SK-N-DZ (cell line): ENCODE measurements at regions not wholly inside any gene's neighbourhood (a gene's known extent, or its start where the extent isn't known, plus 50 kb on each side); places are given as distances from the start of the nearest gene placed in this dataset.

Experiments
- DNase-seq: peaks from one replicate; pipeline ENCODE4 v3.0.0-alpha.2; 2015; ENCODE audit warnings: low spot score

DNA sequence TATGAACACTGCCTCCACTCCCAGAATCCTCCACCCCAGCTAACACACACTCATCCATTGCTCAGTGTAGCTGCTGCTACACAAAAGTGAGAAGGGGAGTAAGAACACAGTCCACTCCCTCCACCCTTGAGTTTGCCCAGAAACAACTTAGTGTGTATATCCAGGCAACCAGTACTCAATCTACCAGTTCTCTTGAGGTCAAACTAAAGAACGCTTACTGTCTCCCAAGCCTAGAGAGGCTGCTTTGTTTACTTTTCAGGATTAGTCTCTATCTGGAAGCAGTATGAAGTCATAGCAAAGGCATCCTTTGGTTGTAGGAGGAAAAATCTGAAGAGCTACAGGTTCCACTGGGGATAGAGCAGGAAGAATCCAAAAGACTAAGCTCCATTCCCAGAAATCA is 296.3 kb downstream of the KCNN2 start:
- DNase-seq, result no peak

DNA sequence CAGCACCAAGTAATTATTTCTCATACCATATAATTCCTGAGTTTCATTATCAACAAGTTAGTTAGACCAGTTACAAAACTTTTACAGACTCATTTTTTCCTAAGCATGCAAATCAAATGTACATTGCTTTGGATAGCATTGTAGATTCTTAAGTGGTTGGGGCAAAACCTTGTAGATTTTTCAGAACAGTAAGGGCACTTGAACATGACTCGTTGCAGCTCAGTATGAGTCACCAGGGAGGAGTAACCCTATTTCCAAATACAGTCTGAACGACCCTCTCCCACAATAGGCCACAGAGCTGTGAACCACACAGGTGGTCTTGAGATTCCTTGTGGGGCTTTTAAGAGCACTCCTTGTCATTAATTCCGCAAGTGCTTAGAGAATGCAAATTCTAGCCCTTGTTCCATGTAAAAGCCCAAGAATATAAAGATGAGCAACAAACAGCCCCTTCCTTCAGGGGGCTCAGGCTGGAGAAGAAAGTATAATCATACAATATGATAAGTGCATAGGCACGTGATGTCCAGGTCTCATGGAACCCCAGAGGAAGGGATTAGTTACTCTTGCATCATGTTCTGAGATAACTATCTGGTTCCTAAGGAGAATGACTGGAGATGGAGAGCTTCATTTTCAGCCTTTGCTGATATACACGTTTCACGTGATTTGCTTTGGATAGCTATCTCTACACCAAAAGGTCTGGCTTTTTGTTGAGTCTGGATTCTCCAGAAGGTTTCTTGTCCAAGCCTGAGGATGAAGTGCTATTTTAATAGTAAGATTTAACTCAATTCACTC is 295.7 kb downstream of the KCNN2 start:
- no peak for DNase-seq

DNA sequence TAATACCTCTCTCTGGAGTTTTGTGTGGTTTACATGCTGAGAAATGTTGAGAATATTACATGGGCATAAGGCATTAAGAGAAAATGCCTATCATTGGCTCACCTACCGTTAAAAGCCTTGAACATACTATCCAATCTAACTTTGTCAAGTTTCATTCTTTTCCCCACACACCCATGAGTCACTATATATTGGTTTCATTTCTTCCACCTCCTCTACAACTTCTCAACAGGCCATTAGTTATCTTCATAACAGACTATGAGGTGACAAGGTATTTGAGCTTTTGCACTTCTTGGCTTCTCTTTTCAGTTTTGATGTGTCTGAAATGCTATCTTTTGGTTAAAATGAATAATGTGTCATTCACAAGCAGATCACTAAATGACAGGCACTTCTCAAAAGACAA is 288.0 kb downstream of the KCNN2 start:
- DNase-seq, result no peak

DNA sequence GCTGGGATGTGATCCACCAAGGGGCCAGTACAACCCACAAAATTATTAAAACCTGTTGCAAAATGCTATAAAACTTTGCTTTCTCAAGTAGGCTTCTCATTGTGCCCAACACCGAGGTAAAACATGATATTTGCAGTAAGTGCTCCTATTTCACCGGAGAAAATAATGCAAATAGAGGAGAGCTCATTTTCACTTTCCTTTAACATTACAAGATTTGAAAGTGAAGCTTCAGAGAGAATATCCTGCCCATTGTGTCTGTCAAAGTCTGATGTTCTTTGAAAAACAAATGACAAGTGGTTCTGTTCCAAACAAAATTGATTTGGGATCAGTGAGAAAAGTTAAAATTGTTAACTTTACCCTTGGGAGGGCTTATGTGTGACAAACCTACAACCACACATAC is 287.1 kb downstream of the KCNN2 start:
- no peak for DNase-seq

DNA sequence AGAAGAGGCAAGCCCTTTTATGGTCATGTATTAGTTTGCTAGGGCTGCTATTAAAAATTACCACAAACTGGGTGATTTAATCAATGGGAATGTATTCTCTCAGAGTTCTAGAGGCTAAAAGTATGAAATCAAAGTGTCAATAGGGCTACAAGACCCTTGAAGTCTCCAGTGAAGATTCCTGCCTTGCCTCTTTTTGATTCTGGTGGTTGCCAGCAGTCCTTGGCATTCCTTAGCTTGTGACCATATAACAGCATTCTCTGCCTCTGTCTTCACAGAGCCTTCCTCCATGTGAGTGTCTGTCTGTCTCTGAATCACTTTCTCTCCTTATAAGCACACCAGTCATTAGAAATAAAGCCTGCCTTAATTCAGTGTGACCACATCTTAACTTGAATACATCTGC is 282.7 kb downstream of the KCNN2 start:
- no peak for DNase-seq

DNA sequence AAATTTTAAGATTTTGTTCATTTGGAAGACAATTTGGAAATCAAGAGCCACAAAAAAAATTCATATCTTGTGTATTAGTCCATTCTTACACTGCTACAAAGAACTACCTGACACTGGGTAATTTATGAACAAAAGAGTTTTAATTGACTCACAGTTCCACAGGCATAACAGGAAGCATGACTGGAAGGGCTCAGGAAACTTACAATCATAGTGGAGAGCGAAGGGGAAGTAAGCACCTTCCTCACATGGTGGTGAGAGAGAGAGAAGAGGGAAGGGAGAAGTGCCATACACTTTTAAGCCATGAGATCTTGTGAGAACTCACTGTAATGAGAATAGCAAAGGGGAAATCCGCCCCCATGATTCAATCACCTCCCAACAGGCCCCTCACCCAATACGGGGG is 274.4 kb downstream of the KCNN2 start:
- DNase-seq, result no peak

DNA sequence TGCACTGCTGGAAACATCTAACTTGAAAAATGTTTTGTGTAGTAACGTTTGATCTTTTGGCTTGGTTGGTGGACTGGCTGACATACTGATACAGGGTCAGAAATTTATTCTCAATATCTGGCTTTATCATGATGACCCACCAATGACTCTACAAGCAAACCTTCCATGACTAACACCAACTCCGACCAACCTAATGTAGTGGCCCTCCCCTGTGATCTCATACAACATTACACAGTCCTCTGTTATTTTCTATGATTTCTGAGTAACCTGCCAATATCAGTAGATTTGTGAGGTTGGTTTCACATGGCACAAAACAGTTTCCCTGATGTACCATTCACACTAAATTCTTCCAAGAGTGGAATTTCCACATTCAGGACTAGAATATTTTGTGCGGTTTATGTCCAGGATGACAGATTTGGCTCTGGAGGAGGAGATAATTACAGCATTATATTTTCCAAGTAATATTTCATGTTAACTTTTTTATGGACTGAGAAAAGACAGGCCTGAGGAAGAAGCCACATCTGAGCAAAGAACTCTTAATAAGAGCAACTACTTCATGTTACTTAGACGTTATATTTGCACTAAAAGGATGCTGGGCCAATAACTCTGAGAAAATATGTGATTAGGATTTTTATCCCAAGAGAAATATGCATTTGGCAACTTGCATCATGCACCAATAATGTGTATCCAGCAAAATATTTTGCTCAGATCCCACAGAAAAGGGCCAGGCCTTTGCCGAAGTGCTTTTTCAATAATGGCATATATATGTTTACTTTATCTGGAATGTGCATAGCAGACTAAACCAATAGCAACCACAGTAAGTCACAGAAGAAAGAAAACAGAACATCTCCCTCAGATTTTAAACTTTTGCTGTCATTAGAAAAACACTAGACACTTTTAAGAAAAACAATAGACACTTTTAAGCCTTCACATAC is 273.4 kb downstream of the KCNN2 start:
- DNase-seq, result no peak

DNA sequence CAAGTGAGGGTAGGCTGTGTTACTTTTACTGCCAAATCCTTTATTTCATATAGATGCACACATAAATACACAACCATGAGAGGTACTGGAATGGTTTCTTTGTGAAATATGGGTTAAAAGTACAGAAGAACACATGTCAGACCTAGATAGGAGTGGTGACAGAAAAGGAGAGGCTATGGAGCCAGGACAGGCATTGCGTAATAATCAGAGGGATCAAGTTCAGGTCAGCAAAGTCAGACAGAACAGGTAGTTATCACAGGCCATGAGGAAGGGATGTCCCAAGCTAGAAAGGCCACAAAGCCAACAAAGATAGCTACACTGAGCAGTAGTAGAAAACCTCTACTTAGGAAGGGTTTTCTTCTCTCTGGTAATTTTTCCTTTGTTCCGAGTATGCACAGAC is 272.6 kb downstream of the KCNN2 start:
- no peak for DNase-seq

DNA sequence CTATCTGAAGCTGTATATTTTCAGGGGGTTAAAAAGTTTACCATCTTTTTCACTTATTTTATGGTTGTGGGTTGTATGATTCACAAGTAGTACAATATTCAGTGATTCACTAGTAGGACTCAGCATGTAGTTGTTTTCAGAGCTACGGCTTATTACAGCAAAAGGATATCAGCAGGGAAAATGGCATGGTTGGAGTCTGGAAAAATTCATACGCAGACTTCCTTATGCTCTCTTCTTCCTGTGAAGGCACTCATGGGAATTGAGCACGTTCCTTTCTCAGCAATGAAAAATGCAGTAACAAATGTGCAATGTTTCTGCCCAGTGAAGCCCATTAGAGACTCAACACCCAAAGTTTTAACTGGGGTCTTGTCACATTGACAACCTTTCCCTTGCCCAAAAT is 250.5 kb downstream of the KCNN2 start:
- DNase-seq, result no peak

DNA sequence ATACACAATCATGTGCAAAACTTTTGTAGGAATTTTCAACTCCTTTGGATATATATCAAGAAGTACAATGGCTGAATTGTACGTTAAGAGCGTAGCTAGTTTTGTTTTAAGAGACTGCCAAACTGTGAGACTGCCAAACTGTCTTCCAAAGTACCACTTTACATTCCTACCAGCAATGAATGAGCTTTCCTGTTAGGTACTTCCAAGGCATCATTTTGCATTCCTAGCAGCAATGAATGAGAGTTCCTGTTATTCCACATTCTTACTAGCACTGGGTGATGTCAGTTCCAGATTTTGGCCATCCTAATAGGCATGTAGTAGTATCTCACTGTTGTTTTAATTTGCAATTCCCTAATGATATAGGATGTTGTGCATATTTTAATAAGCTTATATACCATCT is 219.3 kb downstream of the KCNN2 start:
- DNase-seq, result no peak

DNA sequence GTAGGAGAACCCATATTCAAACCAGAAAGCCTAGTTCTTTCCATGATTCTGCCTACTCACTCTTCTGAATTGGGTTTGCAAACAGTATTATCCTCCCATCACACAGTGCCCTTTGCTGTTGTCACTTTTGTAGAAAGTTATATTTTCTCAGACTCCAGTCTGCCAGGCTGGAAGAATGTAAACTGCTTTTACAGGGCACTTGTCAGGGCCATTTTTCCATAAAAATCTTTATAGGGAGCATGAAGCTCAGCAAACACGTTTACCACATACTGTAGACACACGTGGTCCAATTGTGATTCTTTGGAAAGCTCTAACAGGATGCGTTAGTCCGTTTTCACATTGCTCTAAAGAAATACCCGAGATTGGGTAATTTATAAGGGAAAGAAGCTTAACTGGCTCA is 204.0 kb downstream of the KCNN2 start:
- no peak for DNase-seq

DNA sequence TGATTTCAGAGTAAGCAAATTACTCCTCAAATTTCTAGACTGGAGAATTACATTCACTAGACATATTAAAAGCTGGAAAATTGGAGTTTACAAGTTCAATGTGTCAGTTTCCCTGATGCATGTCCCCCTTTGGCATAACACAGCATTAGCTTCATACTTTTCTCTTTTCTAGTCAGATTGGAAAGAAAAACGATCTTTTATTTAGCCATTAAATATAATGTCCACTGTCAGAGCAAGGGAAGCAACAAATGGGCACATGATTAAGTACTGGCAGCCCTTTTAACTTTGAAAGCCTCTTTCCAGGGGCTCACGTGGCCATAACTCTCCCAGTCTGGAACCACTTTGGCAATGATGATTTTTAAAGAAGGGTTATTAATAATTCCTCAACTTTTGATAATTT is 203.3 kb downstream of the KCNN2 start:
- no peak for DNase-seq

DNA sequence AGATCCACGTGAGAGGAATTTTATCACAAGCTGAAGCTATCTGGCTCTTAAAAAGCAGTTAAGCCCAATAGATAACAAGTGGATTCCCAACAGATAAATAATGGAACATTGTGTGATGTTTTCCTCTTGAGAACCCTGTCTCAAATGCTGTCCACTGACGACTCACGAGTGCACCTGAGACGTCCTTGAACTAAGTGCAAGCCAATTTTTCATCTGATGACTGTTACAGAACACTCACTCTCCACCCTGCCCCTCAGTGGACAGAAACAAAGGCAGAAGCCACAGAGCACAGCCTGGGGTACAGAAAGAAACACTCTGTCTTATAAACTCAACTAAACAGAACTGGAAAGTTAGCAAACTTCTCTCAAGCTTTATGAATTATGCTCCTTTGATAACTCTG is 199.5 kb downstream of the KCNN2 start:
- DNase-seq, result no peak
